Astrocyte (in vitro differentiated cells and primary cell): ENCODE measurements at regions not wholly inside any gene's neighbourhood (a gene's known extent, or its start where the extent isn't known, plus 50 kb on each side); places are given as distances from the start of the nearest gene placed in this dataset.

Experiments used
- CTCF ChIP-seq: IDR thresholded peaks from 2 replicates; pipeline ENCODE4 v1.5.1; 2011; ENCODE audit warnings: low read depth, mild to moderate bottlenecking, inconsistent platforms, low read length, moderate library complexity; ENCODE audit not compliant: insufficient read depth
- EZH2 ChIP-seq: IDR thresholded peaks from 2 replicates; pipeline ENCODE4 v1.6.1; 2012; ENCODE audit warnings: mild to moderate bottlenecking, low read length, inconsistent platforms; ENCODE audit not compliant: insufficient read depth

- no peak for TF ChIP-seq CTCF
- no peak for TF ChIP-seq EZH2
These were observed 1443.2 kb downstream of the SUCLG1 start for GRCh38 chr2:83015900-83016299.
